SW480 (cell line): ENCODE measurements at regions not wholly inside any gene's neighbourhood (a gene's known extent, or its start where the extent isn't known, plus 50 kb on each side); places are given as distances from the start of the nearest gene placed in this dataset.
"Not testable (repeated sequence)": the region's sequence is repeated elsewhere in the genome, so short reads cannot be mapped to it uniquely, and the experiment has no call there.

ENCODE experiments used
- DNase-seq: peaks from one replicate; pipeline ENCODE4 v3.0.0-alpha.2; 2016; ENCODE audit warnings: low spot score

DNA sequence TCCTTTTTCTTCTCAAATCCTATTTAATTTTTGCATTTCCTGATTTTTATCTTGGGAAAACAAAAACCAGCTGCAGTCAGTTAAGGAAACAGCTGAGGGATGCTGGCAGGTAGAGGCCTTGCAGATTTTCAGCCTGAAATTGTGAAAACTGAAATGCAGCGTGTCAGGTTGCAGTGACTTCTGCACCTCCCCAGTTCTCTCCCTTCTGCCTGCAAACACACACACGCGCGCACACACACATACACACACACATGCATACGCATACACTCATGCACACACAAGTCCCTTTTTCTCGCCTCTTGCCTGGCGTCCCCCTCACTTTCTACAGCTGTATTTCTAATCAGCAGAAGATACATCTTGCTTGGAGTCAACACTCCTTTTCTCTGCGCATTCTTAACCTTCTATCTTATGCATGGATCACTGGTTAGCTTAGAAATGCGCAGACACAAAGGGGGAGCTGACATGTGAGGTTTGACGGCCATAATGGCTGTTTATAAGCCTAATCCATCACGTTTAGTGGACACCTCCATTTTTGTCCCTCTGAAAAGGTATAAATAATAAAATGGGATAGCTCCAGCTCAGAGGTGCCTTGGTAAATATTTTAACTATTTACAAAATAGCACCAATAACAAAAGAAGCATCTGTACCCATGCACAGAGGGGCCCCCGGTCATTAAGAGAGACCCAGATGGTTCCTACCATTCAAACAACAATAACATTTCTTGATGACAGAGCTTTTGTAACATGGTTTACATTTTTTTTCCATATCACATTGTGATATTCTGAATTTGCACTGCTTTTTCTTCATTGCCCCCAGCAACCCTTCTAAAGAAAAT lies 392.1 kb upstream of the SALL1 start:
- DNase-seq, result no peak

DNA sequence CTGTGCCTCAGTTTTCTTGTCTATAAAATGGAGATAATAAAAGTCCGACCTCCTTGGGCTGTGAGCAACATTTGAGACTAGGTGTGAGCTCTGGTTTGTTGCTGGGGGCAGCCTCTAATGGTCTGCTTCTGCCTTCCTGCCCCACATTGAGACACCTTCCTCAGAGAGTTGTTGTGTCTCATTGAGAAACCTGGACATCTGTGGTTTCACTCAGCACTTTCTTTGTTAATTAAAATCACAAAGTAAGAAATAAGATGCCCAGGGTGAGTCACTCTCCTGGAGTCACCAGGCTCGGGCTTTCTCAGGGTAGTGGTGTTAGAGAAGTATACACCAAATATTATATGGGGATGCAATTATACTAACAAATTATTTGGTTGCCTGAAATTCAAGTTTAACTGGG lies 389.2 kb upstream of the SALL1 start:
- no peak for DNase-seq

GRCh38 chr16:51538707-51539498 lies 387.8 kb upstream of the SALL1 start:
- peak; percentile 97 for DNase-seq

GRCh38 chr16:51535591-51535990 lies 384.5 kb upstream of the SALL1 start:
- no peak for DNase-seq

DNA sequence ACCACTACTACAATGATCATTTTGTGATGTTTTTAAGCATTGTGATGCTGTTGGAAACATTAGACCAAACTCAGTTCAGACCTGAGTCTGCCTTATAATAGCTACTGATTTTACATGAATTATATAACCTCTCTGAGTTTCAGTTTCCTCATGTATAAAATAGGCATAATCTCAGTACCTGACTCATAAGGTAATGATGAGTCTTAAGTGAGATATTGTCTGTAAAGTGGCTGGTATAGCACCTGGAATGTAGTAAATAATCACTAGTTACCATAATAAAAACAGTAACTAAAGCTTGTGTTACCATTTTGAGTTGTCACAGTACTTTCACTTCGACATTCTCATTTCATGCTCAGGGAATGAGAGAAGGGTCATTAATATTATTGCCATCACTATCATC lies 381.5 kb upstream of the SALL1 start:
- DNase-seq, result no peak

- no peak for DNase-seq
These were observed 380.2 kb upstream of the SALL1 start for GRCh38 chr16:51531271-51531670.

DNA sequence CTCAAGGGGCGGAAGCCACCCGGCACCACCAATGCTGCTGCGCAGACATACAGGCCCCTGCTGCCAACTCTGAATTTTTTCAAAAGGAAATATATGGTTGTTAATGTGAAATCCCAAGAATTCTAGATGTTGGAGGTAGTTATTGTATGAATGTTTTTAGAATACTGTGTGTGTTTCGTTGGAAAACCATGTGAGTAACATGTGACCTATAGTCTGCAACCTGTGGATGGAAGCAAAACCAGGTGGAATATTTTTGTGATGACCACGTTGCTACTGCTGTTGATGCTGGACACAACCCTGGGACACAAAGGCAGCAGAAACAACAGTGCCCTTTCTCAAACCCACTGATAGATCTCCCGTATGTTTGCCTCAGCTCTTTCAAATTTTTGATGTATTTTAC lies 376.3 kb upstream of the SALL1 start:
- DNase-seq, result no peak

GRCh38 chr16:51526621-51527020 lies 375.6 kb upstream of the SALL1 start:
- DNase-seq, result no peak

- DNase-seq, result peak; percentile 54
These were observed 373.7 kb upstream of the SALL1 start for GRCh38 chr16:51524555-51525373.

- no peak for DNase-seq
These were observed 373.0 kb upstream of the SALL1 start for GRCh38 chr16:51524070-51524469.

- DNase-seq, result no peak
These were observed 372.3 kb upstream of the SALL1 start for GRCh38 chr16:51523400-51523799.

GRCh38 chr16:51522902-51523301 lies 371.8 kb upstream of the SALL1 start:
- no peak for DNase-seq

GRCh38 chr16:51516960-51517359 lies 365.9 kb upstream of the SALL1 start:
- DNase-seq, result not testable (repeated sequence)

- no peak for DNase-seq
These were observed 359.3 kb upstream of the SALL1 start for GRCh38 chr16:51510416-51510815.

DNA sequence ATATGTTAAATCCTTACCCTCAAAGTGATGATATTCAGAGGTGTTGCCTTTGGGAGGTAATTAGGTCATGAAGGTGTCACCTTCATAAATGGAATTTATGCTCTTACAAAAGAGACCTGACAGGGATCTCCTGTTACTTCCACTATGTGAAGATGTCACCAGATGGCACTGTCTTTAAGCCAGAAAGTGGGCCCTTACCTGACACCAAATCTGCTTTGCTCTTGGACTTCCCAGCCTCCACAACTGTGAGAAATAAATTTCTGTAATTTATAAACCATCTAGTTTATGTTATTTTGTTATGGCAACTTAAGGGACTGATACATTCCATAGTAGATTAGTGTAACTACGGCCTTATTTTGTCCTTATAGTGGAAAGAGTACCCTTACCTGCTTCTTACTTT lies 358.3 kb upstream of the SALL1 start:
- DNase-seq, result no peak

- DNase-seq, result no peak
These were observed 357.6 kb upstream of the SALL1 start for GRCh38 chr16:51508490-51509212.

DNA sequence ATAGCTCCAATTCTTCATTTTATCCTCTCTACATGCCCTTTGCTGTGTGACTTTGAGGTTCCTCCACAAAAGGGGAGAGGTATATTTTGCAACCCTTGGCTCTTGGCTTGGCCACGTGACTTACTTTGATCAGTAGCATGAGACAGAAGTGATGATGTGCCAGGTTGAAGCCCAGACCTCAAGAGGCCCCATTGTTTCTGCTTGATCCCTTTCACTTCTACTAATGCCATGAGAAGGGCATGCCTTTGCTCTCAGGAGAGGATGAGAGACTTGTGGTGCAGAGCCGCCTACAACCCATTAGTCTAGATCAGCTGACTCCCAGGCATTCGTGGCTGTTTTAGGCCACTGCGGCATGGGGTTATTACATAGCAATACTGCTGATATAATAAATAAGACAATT lies 356.2 kb upstream of the SALL1 start:
- no peak for DNase-seq

- no peak for DNase-seq
These were observed 349.2 kb upstream of the SALL1 start for GRCh38 chr16:51500306-51500705.

DNA sequence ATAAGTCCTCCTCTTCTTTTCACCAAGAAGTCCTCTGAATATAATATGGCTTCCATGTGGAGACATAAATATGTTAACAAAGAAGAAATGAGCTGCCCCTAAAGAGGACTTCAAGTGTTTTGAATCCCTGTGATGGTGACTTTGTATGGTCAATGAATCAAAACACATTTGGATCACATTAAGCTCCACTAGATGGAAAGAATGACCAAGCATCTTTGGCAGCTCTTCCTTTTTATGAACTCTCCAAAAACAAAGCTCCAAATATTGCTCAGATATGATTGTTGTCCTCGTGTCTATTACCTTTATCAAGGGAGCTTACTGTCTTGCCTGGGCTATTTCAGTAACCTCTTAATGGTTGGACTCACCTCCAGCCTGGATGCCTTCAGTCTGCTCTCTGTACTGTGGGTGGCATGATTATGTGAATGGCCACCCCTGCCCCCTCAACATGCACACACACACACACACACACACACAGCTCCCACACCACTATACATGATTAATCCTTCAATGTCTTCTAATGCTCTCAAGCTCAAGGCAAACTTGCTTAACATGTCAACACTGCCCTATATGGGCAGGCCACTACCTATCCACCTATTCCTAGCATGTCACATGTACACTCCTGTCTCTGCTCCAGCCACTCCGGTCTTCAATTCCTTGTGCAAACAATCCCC lies 346.6 kb upstream of the SALL1 start:
- no peak for DNase-seq

DNA sequence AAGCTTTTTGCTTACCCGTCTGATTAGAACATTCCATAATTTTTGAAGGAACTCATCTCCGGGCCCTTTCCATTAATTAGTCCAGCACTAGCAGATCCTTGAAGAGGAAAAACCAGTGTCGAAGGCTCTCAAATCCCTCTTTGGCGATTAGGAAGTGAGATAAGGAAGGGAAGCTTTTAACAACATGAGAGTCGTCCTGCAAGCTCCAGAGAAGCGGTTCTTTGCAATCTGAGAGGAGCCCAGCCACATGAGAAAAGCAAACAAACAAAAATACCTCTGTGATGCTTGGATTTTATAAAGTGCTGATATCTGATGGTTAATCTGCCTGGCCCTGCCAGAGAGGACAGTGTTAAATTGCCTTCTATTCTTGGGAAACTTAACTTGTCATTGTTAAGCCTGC lies 339.8 kb upstream of the SALL1 start:
- DNase-seq, result no peak

GRCh38 chr16:51487880-51488279 lies 336.8 kb upstream of the SALL1 start:
- DNase-seq, result no peak
